HG03159 (cell line): ENCODE measurements at regions not wholly inside any gene's neighbourhood (a gene's known extent, or its start where the extent isn't known, plus 50 kb on each side); places are given as distances from the start of the nearest gene placed in this dataset.

ENCODE experiments used
- ATAC-seq: cut with Tn5 transposase; IDR thresholded peaks from one replicate; pipeline ENCODE4 v1.9.1; 2021; ENCODE audit warnings: mild to moderate bottlenecking, moderate library complexity; ENCODE audit not compliant: unreplicated experiment

- ATAC-seq = no peak
Observed at GRCh38 chr9:129490583-129491486, 130.1 kb downstream of the C9orf50 start.

GRCh38 chr9:129489838-129490582 is 130.9 kb downstream of the C9orf50 start:
- no peak for ATAC-seq

- ATAC-seq = peak; percentile 19
Observed at GRCh38 chr9:129487658-129488483, 133.0 kb downstream of the C9orf50 start.

GRCh38 chr9:129486756-129487657 is 133.9 kb downstream of the C9orf50 start:
- ATAC-seq = no peak

GRCh38 chr9:129485145-129485774 is 135.6 kb downstream of the C9orf50 start:
- ATAC-seq = no peak

- ATAC-seq = no peak
Observed at GRCh38 chr9:129484352-129485000, 136.4 kb downstream of the C9orf50 start.

- no peak for ATAC-seq
Observed at GRCh38 chr9:129483415-129484351, 137.2 kb downstream of the C9orf50 start.

DNA sequence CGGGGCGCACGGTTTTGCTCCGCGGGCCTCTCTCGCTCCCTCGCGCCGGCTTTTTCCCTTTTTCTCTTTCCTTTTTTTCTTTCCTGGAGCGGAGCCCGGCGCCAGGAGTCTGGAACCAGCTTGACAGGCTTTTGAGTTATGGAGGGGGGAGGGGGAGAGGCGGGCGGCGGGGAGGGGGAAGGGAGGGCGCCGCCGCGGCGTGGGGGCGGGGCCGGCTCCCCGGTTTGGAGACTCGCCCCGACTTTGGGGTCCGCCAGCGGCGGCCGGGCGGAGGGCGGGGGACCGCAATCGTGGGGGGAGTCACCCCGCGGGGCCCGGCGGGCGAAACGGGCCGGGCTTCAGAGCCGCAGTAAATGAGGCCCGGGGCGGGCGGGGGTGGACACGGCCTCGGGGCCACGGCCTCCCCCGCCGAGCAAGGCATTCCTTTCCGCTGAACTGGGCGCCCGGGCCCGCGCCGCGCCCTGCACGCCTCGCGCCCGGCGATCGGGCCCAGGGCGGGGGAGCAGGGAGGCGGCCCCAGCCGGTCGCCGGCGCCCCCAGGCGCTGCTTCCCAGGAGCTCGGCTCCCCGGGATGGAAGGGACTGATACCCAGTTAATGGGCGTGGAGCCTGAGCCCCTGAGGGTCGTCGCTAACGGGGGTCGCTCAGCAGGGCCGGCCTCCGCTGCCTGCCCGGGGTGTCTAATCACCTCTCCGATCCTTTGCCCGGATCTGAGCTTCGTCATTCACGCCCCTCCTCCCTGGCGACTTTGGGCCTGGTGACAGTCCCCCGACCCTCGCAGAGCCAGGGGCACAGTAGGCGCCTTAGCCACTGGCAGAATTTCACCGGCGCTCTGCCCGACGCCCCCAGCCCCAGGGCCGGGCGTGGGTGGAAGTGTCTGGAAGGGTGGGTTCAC is 138.1 kb downstream of the C9orf50 start:
- ATAC-seq = no peak

DNA sequence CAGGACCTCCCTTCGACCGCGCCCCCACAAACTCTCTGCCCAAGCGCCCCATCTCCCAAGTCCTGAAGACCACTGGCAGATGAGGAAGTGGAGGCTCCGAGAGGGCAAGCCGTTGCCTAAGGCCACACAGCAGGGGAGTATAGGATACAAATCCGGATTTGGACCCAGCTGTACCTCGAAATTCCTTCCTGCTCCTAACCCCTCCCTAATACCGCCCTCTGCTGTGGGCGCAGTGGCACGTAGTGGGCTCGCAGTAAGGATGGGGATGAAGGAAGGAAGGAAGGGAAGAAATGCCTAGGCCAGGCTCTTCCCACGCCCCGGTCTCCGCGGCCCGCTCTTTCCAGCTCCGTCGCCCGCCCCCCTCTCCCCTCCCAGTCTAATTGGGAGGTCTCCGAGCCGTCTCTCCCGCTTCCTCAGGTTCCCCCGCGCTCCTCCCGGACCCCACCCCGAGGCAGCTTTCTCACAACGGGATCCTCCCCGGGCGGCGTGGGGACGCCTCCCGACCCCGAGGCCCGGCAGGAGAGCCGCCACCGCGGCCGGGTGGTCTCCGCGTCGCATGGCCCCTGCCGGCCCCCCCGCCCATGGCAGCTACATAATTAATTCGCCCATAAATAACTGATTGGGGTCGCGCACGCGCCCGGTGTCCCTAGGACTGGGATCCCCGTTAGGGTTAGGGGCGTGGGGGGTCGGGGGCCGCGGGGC is 138.9 kb downstream of the C9orf50 start:
- no peak for ATAC-seq

DNA sequence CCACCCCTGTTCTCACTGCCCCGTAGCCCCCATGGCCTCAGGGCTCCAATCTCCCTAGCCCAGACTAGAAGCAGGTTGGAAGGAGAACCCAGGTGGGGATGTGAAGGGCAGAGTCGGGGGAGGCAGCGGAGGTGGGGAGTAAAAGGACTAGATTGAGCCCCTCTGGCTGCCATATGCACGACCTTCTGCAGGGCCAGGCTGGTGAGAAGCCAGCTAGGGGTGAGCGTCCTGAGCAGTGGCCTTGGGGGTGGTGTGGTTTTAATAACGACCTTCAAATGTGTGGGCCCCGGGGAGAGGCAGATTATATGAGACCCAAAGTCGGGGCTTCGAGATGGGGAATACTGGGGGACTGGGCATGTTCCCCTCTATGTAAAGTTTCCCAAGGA is 139.5 kb downstream of the C9orf50 start:
- no peak for ATAC-seq

DNA sequence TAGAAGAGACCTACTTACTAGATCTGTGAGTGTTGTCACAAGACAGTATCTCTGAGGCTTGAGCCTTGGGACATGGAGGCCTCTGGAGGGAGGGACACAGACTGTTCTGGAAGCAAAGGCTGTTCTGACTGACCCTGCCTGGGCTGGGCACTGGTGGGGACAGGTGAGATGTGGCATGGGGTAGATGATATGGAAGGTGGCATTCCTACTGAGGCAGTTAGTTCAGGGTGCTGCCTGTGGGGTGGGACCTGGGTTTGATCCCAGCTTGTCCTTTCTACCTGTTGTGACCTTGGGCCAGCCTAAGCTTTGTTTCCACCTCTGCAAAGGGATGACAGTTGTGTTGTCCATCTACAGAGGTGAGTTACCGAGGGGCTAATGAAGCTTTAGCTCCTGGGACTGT is 140.2 kb downstream of the C9orf50 start:
- no peak for ATAC-seq

DNA sequence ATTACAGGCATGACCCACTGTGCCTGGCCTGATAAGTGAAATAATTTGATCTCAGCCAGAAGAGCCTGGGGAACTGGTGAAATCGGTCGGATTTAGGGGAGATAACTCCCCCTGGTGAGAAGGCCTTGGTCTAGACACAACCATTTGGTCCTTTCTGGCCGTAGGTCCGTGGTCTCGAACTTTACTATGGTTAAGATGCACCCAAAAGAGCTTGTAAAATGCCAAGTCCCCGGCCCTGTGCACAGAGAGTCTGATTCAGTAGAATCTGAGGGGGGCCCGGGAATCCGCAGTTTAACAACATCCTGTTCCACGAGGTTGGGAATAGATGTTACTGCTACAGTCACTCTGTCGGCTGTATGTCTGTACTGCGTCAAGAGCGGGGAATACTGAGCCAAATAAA is 140.7 kb downstream of the C9orf50 start:
- ATAC-seq = no peak

- no peak for ATAC-seq
Observed at GRCh38 chr9:129479631-129480011, 141.3 kb downstream of the C9orf50 start.

GRCh38 chr9:129478961-129479630 is 141.8 kb downstream of the C9orf50 start:
- ATAC-seq = no peak

- ATAC-seq = no peak
Observed at GRCh38 chr9:129478461-129478860, 142.4 kb downstream of the C9orf50 start.
